NCI-H1092 (cell line): ENCODE measurements at regions not wholly inside any gene's neighbourhood (a gene's known extent, or its start where the extent isn't known, plus 50 kb on each side); places are given as distances from the start of the nearest gene placed in this dataset.
A peak's percentile ranks its signal among the peaks of the same experiment; 100 is the strongest.

Experiments
- DNase-seq: peaks from one replicate; lab custom pipeline; 2025; lab: John Stamatoyannopoulos, UW

DNA sequence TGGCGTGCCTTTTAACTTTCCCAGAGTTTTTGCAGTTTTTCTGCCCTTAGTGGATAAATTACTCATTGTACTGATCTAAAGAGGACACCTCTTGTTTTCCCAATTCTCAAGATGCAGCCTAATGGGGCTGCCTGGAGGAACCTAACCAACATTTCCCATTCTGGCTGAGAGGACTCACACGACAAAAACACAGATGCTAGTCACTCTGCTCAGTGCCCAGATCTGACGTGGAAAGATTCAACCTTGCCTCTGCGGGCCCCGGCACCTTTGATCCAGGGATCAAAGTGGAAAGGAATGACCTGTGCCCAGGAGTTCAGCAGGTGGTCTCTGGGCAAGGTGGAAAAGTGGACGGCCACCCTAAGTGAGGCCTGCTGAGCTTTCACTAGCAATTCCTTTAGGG is 162.4 kb upstream of the FMN2 start:
- DNase-seq = no peak

DNA sequence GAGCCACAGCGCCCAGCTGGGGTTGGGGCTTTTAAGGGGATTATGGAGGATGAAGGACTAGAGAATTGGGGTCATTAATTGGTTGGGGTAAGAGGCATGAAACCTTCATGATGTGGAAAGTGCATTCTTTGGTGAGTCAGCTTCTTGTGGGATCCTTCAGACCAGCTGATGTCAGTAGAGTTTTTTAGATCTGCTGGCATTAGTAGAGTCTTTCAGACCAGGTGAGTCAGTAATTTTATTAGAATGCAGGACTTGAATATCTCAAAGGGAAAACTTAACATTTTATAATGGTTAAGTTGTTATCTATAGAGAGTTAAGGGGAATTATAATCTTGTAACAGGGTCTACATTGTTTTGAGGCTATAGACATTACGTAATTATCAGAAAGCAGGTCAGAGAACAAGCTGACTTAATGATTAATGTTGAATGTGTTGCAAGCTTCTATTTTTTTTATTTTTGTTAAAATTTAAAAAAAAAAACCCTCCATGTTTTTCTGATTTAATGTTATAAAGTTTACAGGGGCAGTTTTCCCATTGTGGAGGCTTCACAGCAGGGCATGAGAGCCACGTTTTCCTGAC is 160.9 kb upstream of the FMN2 start:
- no peak for DNase-seq

DNA sequence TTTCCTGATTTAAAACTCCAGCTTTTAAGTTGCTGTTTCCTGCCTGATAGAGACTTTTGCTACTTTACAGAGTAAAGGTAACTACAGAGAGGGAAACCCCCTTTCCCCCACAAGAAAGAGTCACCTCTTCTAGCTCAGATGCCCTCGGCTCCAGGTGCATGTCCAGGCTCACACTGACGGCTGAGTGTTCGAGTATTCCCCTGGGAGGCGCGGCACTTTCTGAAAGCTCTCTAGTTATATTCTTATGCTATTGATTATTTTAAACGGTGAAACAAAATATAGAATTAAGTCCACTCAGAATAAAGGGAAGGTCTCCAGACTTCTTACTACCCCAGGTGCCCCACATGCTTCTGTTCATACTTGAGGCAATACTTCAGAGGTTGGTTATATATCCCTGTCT is 160.3 kb upstream of the FMN2 start:
- DNase-seq = no peak

DNA sequence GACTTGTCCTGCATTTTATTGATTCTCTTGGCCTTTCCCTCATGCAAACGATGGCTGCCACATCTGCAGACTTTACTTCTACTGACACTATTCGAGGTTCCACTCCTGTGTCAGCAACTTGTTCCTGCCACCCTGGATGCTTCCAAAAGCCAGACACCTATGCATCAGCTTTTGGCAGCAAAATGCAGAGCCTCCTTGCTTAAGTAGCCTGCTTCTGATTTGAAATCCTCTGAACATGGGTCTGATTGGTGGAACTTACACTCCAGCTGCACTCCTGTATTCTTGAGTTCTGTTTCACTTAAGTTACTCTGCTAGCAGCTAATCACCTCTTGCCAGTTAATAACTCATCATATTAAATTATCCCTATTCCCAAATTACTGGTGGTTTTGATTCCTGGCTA is 152.1 kb upstream of the FMN2 start:
- DNase-seq = no peak

DNA sequence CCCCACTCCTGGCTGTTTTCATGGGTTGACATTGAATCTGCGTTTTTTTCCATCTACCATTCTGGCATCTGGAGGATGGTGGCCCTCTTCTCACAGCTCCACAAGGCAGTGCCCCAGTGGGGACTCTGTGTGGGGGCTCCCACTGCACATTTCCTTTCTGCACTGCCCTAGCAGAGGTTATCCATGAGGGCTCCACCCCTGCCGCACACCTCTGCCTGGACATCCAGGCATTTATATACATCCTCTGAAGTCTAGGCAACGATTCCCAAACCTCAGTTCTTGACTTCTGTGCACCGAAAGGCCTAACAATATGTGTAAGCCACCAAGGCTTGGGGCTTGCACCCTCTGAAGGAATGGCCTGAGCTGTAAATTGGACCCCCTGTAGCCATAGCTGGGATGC is 147.9 kb upstream of the FMN2 start:
- no peak for DNase-seq

DNA sequence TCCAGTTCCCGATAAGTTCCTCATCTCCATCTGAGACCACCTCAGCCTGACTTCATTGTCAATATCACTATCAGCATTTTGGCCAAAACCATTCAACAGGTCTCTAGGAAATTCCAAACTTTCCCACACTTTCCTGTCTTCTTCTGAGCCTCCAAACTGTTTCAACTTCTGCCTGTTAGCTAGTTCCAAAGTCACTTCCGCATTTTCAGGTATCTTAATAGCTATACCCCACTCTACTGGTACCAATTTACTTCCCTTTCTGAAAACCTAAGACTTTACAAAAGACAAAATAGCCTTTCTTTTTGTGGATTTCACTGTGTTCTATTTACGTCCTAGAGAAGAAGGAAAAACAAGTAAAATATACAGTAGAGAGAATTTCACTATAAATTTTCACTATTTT is 147.0 kb upstream of the FMN2 start:
- DNase-seq = no peak

DNA sequence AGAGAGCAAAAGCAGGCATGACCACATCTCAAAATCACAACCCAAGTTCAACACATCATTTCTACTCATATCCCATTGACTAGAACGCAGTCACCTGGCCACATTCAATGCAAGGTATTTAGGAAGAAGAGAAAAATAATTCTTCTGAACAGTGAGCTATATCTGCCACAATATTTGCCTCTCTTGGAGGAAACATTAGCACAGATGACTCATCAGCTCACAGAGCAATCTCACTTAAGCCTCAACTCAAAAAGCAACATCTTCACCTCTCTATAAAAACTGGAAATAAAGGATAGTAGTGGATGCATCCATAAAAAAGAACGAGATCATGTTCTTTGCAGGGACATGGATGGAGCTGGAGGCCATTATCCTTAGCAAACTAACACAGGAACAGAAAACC is 143.9 kb upstream of the FMN2 start:
- DNase-seq = no peak

DNA sequence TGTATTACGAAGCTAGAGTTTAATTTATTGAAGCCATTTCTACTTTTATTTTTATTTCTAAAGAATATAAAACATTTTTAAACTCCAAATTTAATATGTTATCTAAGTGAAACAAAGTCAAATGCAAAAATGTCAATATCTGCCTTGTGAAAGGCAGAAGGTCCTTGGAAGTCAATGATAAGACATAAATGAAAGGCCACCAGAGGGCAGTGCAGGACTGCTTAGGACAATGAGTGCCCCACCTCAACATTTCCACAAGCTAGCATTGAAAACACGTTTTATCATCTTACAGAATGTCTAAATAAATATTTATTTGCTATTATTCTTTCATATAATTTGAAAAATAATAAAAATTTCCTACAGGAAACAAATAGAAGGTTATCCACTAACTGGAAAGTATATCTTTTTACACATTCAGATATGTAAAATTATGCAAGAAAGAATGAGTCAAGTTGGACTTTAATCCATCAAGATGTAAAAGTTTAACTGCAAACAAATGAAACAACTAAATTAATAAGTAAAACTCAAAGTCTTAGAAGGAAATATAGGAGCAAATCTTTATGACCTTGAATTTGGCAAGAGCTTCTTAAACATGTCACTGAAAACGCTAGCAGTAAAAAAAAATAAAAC is 140.1 kb upstream of the FMN2 start:
- DNase-seq = peak; percentile 77

DNA sequence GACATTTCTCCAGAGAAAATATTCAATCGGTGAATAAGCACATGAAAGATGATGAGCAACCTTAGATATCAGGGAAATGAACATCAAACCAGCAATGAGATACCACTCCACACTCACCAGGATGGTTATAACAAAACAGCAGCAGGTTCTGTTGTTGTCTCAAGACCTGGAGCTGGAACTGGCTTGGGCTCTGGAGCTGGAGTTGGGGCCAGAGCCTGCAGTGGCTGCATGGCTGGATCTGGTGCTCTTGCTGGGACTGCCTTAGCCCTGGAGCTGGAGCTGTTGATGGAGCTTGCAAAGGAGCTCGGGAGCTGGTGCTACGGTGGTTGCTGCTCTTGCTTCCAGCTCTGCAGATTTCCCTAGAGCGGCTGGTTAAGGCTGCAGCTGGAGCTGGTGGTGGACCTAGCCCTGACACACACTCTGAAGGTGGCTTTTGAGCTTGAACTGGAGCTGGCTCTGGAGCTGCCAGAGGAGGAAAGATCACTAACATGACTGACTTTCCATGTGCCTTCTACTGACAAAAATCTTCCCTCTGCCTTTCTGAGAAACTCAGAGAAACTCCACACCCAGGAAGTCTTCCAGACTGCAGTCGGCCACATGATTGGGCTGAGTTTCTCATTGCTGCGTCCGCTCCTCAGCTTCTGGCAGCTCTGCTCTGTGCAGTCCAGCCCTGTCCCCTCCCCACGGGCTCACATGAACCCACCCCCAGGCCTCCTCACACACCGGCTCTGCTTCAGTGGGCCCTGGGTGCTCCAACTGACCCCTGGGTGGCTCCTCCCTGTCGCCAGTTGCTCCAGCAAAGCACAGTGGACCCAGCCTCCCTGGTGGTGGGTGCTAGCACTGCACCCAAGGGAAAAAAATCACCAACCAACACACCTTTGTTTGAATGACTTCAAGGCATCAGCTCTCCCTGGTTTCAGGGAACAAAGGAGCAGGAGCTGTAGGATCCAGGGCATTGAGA is 139.1 kb upstream of the FMN2 start:
- DNase-seq = peak; percentile 14

DNA sequence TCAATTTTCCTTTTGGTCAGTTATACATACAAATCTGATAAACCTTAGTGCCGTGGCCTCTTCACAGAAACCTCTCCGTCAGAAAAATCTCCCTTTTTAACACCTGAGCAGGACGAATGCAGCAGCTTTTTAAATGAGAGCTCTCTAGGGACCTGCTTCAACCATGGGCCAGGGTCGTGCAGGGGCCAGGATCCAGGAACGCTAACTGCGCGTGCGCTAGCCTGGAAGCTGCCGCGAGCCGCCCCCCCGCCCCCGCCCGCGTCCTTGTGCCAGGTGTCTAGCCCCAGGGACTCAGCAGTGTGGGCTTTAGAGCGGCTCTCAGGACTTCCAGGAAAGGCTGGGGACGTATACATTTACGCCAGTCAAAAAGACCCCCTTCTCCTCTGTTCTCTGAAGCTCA is 136.8 kb upstream of the FMN2 start:
- DNase-seq = no peak

DNA sequence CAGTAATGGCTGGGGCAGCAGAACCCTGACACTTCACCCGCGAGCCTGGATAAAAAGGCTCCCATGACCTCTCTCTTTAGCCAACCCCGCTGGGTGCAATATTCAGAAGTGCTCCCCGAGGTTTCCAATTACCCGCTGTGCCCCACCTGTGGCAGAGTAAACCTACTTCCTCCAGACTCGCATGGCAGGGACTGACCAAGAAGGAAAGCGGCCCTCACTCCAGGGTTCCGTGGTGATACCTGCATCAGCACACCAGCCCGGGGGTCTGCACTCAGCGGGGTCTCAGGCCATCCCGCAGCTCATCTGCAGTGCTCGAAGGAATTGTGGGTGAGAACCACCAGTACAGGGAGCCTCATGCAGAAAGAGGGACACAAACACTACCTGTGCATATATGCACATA is 136.3 kb upstream of the FMN2 start:
- DNase-seq = no peak

DNA sequence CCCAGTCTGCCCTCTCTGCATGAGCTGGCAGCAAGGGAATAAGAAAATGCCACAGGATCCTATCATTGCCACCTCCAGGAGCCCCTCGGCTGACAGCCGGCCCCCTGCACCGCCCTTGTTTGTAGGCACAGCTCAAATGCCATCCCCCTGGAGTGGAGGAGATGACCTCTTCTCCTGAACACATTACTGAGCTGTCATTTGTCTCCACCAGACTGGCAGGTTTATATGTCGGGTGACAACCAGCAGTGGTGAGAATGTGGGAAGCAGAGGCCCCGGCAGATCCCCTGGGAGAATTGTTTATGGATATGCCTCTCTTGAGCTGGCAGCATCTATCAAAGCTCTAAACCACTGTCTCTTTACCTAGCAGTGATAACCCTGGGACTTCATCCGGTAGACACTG is 135.4 kb upstream of the FMN2 start:
- no peak for DNase-seq

DNA sequence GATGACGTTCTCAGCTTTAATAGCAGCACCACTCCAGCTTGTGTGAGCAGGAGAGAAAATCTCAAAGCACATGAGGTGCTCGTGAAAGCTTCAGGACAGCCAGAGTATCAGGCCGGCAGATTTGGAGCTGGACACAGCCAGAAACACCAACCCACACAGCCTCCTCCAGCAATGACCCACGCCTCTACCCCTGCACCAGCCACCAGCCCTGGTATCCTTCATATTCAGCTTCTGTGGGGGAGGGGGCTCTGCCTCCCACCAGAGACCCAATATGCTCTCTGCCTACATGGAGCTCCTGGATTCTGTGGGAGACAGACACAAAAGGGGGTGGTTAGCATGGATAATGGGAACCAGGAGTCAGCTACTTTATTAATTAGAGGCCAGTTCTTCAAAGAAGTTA is 133.6 kb upstream of the FMN2 start:
- DNase-seq = no peak

DNA sequence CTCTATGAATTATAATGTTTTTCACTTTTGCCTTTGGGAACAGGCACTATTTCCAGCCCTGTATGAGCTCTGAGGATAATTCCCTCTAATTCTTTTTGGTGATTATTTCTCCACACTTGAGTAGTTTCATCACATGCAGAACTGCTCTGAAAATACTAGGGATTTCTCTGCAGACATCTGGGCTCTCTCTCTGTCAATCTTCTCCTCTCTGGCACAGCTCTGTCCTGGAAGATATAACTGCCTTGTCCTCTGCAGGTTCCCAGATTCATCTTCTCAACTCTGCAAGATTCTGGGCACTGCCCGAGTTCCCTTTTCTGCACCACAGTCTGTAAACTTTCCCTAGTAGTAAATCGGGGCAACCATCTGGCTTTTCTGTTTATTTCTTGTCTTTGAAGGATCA is 131.3 kb upstream of the FMN2 start:
- DNase-seq = no peak

DNA sequence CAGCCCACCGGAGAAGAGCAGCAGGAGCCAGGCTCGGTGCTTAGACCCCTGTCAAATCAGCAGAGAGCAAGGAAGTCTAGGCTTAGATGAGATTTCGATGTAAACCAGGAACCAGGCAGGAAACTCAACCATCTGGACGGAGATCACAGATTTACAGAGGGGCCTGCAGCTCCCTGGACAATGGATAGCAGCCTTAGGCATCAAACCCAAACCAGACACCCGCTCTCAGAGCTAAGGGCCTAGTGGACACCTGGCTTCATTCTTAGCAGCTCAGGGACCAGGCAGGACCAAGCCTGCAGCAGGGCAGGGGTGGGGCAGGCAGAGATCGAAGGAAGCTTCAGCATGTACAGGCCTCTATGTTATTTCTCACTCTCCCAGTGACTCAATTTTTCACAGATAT is 127.8 kb upstream of the FMN2 start:
- no peak for DNase-seq

DNA sequence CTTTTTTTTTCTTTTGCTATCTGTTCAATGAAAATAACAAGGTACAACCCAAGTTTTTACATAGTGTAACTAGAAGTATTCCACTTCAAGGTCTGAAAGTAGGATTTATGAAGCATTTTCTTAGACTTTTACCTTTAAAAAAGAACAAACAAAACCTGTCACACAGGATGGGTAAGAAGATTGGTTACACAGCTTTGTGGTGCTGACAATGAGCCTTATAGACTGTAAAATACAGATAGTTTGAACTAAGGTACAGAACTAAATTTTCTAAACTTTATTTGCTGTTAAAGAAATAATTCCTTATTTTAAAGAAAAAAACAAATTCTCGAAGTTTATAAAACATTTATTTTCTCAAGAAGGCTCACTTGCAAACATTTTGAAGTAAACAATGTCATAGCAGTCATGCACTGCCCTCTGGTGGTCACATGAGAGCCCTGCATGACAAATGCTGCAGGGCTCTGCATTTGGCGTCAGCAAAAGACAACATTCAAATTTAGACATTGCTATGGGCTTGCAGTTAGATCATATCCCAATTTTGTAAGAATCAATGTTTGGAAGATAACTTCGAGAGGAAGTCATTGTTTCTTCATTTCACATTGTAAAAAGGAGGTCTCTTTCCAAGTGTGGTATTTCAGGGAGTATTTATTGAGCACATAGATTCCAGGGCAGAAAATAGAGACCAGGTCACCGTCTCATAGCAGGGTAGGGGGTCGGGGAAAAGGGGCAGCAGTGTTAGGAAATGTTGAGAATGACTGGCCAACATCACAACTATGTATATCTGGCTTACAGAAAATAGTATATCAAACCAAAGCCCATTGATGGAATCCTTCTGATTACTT is 115.3 kb upstream of the FMN2 start:
- DNase-seq = no peak

DNA sequence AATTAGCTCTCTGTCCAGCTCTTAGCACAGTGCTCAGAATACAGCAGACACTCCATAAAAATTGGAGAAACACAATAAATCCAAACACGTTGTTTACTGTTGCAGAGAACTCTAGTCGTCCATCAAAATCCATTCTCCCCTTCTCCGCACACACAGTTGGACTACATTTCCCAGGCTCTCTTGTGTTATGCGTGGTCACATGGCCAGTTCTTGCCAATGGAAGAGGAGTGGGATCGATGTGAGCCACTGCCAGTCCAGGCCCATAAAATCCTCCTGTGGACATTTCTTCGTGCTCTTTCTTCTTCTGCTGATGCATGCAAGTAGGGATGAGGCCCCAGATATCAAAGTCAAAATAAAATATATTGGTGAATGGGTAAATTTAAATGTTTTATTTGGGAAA is 114.3 kb upstream of the FMN2 start:
- no peak for DNase-seq

DNA sequence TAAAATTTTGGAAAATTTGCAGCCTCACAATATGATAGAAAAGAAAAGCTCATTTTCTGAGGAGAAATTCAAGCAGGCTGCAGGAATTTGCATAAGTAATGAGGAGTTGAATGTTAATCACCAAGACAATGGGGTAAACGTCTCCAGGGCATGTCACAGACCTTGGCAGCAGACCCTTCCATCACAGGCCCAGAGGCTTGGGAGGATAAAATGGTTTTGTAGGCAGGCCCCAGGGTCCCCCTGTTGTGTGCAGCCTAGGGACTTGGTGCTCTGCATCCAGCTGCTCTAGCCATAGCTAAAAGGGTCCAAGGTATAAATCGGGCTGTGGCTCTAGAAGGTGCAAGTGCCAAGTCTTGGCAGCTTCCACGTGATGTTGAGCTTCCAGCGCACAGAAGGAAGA is 112.2 kb upstream of the FMN2 start:
- no peak for DNase-seq

DNA sequence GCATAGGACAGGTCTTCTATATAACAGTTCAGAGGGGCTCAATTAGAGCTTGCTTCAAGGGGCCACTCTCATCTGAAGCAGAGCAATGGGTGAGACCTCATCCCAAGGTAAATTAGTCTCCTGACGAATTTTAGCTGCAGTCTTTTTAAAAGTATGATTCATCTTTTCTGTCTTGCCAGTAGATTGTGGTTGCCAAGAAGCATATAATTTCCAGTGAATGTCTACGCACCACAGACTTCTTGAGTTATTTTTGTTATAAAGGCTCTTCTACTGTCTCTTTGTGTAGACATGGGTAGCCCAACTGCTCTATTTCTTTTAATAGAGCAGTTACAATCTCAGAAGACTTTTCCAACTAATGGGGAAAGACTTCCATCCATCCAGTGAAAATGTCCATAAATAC is 108.9 kb upstream of the FMN2 start:
- no peak for DNase-seq

DNA sequence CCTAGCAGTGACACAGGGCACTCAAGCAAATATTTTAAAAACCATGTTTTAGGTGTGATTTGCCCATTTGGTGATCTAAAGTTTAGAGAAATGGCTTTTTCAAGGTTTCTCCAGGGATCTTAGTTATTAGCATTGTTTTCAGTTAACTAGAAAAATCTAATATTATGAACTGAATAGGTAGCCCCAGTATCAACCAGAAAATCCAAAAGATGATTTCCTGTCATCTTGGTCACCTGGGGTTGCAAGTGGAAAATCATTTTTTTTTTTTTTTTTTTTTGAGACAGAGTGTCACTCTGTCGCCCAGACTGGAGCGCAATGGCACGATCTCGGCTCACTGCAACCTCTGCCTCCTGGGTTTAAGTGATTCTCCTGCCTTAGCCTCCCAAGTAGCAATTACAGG is 106.6 kb upstream of the FMN2 start:
- DNase-seq = no peak

DNA sequence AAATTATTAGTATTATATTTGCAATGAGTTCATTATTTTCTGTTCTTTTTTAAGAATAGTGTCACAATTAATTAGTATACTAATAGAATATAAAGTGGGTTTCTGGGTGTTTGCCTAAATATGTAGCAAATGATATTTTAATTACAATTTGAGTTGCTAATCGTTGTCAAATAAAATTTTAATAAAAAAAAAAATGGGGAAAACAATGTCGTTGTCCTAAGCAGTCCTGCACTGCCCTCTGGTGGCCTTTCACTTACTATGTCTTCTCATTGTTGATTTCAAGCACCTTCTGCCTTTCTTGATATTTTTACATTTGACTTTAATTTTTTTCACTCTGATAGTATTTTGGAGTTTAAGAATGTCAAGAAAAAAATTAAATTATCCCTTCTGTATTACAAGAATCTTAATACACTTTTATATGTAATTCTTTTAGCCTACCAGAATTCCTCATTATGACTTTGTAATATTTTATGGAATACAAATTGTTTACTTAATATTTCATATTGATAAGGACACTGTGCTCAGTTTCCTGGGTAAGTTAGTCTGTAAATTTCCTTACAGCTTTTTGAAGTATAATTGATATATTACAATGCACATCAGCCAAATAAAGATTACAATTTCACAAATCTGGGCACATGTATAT is 104.5 kb upstream of the FMN2 start:
- DNase-seq = peak; percentile 26

DNA sequence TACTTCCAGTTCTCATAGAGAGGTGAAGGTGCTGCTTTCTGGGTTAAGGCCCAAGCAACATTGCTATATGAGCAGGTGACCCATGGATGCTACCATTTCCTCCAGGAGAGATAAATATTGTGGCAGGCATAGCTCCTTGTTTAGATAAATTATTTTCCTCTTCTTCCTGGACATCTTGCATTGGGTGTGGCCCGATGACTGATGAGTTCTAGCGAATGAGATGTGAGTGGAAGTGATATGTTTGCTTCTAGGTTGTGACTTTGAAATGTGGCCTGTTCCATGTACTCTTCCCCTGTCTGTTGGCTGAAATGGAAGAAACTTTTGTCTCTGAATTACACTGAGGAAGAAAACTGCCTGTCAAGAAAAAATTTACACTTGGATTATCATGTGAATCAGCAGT is 101.7 kb upstream of the FMN2 start:
- DNase-seq = no peak
